ENCODE measurements at regions not wholly inside any gene's neighbourhood (a gene's known extent, or its start where the extent isn't known, plus 50 kb on each side); places are given as distances from the start of the nearest gene placed in this dataset.
A peak's percentile ranks its signal among the peaks of the same experiment; 100 is the strongest.
"Not testable (repeated sequence)": the region's sequence is repeated elsewhere in the genome, so short reads cannot be mapped to it uniquely, and the experiment has no call there.

- no peak for DNase-seq (ENCODE audit: low spot score)
- no peak overlapping the region for H3K4me3 ChIP-seq
- TF ChIP-seq, protein P1, sequence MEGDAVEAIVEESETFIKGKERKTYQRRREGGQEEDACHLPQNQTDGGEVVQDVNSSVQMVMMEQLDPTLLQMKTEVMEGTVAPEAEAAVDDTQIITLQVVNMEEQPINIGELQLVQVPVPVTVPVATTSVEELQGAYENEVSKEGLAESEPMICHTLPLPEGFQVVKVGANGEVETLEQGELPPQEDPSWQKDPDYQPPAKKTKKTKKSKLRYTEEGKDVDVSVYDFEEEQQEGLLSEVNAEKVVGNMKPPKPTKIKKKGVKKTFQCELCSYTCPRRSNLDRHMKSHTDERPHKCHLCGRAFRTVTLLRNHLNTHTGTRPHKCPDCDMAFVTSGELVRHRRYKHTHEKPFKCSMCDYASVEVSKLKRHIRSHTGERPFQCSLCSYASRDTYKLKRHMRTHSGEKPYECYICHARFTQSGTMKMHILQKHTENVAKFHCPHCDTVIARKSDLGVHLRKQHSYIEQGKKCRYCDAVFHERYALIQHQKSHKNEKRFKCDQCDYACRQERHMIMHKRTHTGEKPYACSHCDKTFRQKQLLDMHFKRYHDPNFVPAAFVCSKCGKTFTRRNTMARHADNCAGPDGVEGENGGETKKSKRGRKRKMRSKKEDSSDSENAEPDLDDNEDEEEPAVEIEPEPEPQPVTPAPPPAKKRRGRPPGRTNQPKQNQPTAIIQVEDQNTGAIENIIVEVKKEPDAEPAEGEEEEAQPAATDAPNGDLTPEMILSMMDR (IDR thresholded peaks at IDR 0.05), result no peak
- no peak overlapping the region for H3K27ac ChIP-seq
Measured at GRCh38 chr7:81267508-81267907, 348.7 kb upstream of the SEMA3C start.

DNA sequence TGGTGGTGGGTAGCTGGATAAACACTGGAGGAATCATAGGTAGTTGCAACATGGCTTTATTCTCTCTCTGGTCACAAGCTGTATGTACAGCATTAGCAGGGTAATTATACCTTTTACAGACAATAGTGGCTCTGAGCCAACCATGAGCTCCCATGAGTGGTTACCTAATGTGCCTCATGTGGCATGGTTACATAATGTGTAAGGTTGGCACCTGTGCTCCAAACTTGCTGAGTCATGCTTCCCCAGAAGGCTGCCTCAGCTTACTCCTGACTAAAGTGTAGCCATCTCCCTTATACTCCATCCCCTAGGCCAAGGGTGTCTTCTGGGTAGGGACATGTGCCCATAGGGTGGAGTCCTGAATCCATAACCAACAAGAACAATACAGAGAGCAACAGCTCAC is 345.3 kb upstream of the SEMA3C start:
- no peak overlapping the region for H3K4me3 ChIP-seq
- DNase-seq (ENCODE audit: low spot score), result no peak
- H3K27ac ChIP-seq, result no peak overlapping the region
- TF ChIP-seq, protein P1 (IDR thresholded peaks at IDR 0.05), result no peak

DNA sequence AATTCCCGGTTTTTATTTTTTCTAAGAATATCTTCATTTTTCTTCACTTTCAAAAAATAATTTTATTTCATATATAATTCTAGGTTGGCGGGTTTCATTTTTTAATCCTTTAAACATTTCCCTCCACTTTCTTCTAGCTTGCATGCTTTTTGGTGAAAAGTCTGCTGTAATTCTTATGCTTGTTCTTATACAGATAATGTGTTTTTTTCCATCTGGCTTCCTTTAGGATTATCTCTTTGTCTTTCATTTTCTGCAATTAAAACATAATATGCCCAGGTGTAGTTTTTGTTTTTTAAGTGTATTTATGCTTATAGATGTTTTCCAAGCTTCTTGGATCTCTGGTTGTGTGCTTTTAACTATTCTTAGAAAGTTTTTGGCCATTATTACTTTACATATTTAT is 341.3 kb upstream of the SEMA3C start:
- H3K27ac ChIP-seq, result no peak overlapping the region
- H3K4me3 ChIP-seq, result no peak overlapping the region
- no peak for DNase-seq (ENCODE audit: low spot score)
- TF ChIP-seq, protein P1 (IDR thresholded peaks at IDR 0.05), result no peak

GRCh38 chr7:81256991-81257390 is 338.1 kb upstream of the SEMA3C start:
- TF ChIP-seq, protein P1 (IDR thresholded peaks at IDR 0.05), result peak; percentile 14
- Histone ChIP-seq H3K27ac (no peak overlapping the region), H3K4me3 (no peak overlapping the region)
- DNase-seq (ENCODE audit: low spot score), result no peak

GRCh38 chr7:81248420-81248819 is 329.6 kb upstream of the SEMA3C start:
- Histone ChIP-seq H3K4me3 (no peak overlapping the region), H3K27ac (no peak overlapping the region)
- TF ChIP-seq, protein P1 (IDR thresholded peaks at IDR 0.05), result no peak
- no peak for DNase-seq (ENCODE audit: low spot score)

- not testable (repeated sequence) for H3K4me3 ChIP-seq; DNase-seq (ENCODE audit: low spot score); H3K27ac ChIP-seq
Measured at GRCh38 chr7:81247364-81247763, 328.5 kb upstream of the SEMA3C start.

DNA sequence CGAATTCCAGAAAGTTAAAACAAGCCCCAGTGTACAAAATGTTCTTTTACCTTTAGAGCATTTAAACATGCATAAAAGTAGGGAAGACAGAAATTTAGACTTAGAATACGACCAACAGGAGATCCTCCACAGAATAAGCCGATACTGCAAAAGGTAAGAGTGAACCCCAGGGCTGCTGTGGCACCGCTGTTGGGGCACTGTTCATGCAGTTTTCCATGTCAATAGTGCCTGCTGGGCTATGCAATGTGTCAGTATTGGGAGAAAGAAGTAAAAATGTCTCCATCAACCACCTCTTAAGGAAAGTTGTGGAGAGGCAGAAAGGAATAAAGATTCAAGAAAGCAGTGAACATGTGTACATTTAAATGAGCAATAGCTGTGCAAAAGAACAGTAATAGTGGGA is 326.5 kb upstream of the SEMA3C start:
- DNase-seq (ENCODE audit: low spot score), result no peak
- no peak overlapping the region for H3K27ac ChIP-seq
- TF ChIP-seq, protein P1 (IDR thresholded peaks at IDR 0.05), result no peak
- H3K4me3 ChIP-seq, result no peak overlapping the region

DNA sequence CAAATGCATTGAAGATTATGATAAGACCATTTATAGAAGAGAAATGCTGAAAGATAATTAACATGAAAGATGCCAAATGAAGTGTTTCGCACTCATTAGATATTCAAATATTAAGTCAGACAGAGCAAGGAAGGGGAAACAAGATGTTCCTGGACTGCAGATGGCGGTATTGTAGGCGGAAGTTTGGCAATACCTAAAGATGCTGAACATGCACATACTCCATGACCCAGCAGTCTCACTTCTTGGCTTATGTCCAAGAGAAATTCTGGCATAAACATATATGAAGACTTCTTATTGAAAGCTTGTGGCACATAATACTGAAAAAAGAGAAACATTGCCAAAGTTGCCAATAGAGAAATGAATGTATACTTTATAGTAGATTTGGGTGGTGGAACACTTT is 325.4 kb upstream of the SEMA3C start:
- TF ChIP-seq, protein P1 (IDR thresholded peaks at IDR 0.05), result no peak
- no peak for DNase-seq (ENCODE audit: low spot score)
- Histone ChIP-seq H3K4me3 (no peak overlapping the region), H3K27ac (no peak overlapping the region)

Data from coronary artery (tissue), 2 donors.